ENCODE measurements at regions not wholly inside any gene's neighbourhood (a gene's known extent, or its start where the extent isn't known, plus 50 kb on each side); places are given as distances from the start of the nearest gene placed in this dataset.

DNA sequence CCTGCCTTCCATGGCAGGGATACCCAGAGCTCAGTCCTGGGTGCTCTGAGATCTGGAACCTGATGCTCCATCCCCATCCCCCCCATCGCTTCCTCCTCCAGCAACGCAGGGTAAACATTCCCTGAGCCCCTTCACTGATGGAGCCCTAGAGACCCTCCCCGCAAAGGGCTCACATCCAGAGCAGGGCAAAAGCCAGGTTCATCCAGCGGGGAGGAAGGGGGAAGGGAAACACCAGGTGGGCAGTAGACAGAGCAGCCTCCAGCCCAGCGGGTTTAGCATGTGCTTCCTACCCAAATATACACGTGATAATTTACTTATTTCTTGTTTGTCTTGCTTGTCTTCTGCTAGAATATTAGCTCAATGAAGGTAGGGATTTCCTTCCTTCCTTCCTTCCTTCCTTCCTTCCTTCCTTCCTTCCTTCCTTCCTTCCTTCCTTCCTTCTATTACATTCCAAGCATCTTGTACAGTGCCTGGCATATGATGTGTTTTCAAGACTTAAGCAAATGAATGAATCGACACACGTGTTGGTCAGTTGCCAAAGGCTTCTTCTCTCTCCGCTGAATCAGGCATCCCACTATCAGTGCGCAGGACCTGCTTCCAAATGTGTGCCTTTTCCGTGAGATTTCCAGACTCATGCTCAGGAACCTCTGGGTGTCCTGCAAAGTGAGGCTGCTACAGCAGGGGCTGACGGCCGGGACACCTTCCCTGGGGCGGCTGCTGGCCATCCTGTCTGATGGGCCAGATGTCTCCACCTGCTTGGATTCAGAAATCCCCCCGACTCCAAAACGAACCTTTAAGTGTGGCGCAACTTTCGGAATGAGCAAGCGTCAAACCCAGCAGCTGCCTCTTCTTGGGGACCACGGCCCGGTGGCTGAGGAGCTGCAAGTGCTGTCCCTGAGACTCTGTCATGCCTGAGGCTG lies 955.1 kb downstream of the BRD1 start:
- TF ChIP-seq POLR2AphosphoS5 (IDR thresholded peaks at IDR 0.05; ENCODE audit: borderline replicate concordance, low read depth, low read length) (peak; percentile 72), EZH2 (IDR thresholded peaks at IDR 0.05) (no peak), FOXP2 (optimal IDR thresholded peaks at IDR 0.05; ENCODE audit: control extremely low read depth, extremely low read length, insufficient read depth) (no peak)
